Astrocyte of the cerebellum (primary cell): ENCODE measurements at regions not wholly inside any gene's neighbourhood (a gene's known extent, or its start where the extent isn't known, plus 50 kb on each side); places are given as distances from the start of the nearest gene placed in this dataset.
"Not testable (repeated sequence)": the region's sequence is repeated elsewhere in the genome, so short reads cannot be mapped to it uniquely, and the experiment has no call there.

Source experiments
- DNase-seq: peaks from one replicate; pipeline ENCODE4 v3.0.0-alpha.2; 2011; ENCODE audit warnings: low read depth
- H3K4me3 ChIP-seq: 2 replicates; pipeline ENCODE4 v1.5.1; 2011; ENCODE audit warnings: mild to moderate bottlenecking, low read depth, low read length, moderate library complexity
- in situ Hi-C: cut with HindIII; loops from 2 replicates; pipeline ENCODE4 v1.10.0; 2017; ENCODE audit warnings: low sequenced_read_pairs
- TF ChIP-seq, protein P1 (sequence below): IDR thresholded peaks from 2 replicates; pipeline ENCODE4 v1.5.1; 2012; ENCODE audit warnings: low read length, low read depth, moderate library complexity, mild to moderate bottlenecking; ENCODE audit errors: missing control alignments

GRCh38 chr1:80155371-80155770, 1148.8 kb upstream of the ADGRL4 start:
- no peak for DNase-seq
- in situ Hi-C loops, result no loop called here
- TF ChIP-seq, protein P1, sequence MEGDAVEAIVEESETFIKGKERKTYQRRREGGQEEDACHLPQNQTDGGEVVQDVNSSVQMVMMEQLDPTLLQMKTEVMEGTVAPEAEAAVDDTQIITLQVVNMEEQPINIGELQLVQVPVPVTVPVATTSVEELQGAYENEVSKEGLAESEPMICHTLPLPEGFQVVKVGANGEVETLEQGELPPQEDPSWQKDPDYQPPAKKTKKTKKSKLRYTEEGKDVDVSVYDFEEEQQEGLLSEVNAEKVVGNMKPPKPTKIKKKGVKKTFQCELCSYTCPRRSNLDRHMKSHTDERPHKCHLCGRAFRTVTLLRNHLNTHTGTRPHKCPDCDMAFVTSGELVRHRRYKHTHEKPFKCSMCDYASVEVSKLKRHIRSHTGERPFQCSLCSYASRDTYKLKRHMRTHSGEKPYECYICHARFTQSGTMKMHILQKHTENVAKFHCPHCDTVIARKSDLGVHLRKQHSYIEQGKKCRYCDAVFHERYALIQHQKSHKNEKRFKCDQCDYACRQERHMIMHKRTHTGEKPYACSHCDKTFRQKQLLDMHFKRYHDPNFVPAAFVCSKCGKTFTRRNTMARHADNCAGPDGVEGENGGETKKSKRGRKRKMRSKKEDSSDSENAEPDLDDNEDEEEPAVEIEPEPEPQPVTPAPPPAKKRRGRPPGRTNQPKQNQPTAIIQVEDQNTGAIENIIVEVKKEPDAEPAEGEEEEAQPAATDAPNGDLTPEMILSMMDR, result no peak
- H3K4me3 ChIP-seq, result no peak overlapping the region

DNA sequence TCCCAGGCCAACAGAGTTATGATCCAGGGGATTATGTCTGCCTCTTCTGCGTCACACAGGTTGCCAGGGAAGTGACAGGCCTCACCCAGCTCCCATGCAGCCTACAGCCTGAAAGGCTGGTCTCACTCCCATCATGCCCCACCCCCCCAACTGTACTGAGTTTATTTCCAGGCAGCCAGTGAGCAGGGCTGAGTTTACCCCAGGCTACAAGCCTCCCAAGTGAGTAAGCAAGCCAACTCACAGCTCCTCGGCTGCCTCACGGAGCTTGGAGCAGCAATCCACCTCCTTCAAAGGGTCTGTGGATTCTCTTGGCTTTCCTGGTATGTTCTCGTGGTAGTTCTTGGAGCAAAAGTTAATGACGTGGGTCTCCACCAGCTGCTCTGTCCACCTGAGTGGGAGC, 1147.6 kb upstream of the ADGRL4 start:
- no peak overlapping the region for H3K4me3 ChIP-seq
- TF ChIP-seq, protein P1, result no peak
- in situ Hi-C loops, result no loop called here
- DNase-seq, result peak; percentile 0

DNA sequence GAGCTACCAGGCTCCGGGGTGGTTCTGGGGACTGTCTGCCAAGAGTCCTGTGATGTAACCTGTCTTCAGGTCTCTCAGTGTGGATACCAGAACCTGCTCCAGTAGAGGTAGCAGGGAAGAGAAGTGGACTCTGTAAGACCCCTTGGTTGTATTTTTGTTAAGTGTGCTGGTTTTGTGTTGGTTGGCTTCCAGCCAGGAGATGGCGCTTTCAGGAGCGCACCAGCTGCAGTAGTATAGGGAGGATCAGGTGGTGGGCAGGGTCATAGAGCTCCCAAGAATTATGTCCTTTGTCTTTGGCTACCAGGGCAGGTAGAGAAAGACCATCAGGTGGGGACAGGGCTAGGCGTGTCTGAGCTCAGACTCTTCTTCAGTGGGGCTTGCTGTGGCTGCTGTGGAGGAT, 1147.2 kb upstream of the ADGRL4 start:
- in situ Hi-C loops, result no loop called here
- TF ChIP-seq, protein P1, result no peak
- H3K4me3 ChIP-seq, result no peak overlapping the region
- no peak for DNase-seq

GRCh38 chr1:80143361-80143760, 1136.8 kb upstream of the ADGRL4 start:
- no peak overlapping the region for H3K4me3 ChIP-seq
- TF ChIP-seq, protein P1, result no peak
- DNase-seq, result no peak
- in situ Hi-C loops, result no loop called here

GRCh38 chr1:80137946-80138602, 1131.5 kb upstream of the ADGRL4 start:
- in situ Hi-C loops, DNase-seq, H3K4me3 ChIP-seq: not testable (repeated sequence)

- in situ Hi-C loops, result no loop called here
- DNase-seq, result no peak
- TF ChIP-seq, protein P1, result no peak
- H3K4me3 ChIP-seq, result no peak overlapping the region
These were observed 1106.9 kb upstream of the ADGRL4 start for GRCh38 chr1:80113168-80114038.

- H3K4me3 ChIP-seq, result no peak overlapping the region
- no peak for DNase-seq
- in situ Hi-C loops, result no loop called here
- TF ChIP-seq, protein P1, result no peak
These were observed 1094.6 kb upstream of the ADGRL4 start for GRCh38 chr1:80101159-80101558.
